DMS 273 (cell line): ENCODE measurements at regions not wholly inside any gene's neighbourhood (a gene's known extent, or its start where the extent isn't known, plus 50 kb on each side); places are given as distances from the start of the nearest gene placed in this dataset.

Experiments
- DNase-seq: peaks from one replicate; lab custom pipeline; 2025; ENCODE audit not compliant: unreplicated experiment; lab: John Stamatoyannopoulos, UW

DNA sequence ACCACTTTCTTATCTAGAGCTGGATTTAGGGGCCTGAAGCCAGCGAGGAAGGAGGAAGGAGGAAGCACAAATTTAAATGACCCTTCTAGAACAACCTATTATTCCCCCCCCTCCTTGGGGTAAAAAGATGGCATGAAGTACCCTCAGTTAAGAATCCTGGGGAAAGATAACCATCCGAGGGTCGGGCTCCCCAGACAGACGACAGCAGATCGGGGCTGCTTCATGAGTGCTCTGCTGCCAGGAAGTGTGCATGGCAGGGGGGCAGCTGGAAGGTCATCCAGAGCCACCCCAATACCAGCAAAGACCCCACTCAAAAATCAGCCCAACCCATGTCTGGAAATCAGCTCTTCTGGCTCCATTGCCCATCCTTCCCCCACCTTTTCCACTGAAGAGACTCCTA is 207.5 kb downstream of the CTTN start:
- DNase-seq = no peak

- no peak for DNase-seq
These were observed 208.1 kb downstream of the CTTN start for GRCh38 chr11:70606248-70606950.

GRCh38 chr11:70606951-70607330 is 208.6 kb downstream of the CTTN start:
- DNase-seq = no peak

DNA sequence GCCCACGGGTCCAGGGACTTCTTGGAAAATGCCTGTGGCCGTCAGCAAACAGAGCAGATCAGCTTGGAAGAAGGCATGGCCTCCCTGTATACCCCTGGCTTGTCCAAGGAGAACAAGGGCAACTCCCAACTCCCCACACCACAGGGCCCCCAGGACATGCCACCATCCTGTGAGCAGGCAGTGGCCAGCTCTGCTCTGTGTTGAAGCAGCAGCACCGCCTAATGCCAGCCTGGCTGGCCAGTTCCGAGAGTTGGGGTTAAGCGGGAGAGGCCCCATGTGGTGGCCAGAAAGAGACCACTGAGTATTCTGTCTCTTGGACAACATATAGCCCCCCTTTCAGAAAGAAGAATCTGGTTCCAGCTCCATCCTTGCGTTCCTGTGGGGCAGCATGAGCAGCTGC is 209.2 kb downstream of the CTTN start:
- DNase-seq = no peak

- DNase-seq = peak; percentile 23
These were observed 210.5 kb downstream of the CTTN start for GRCh38 chr11:70608568-70609470.

- peak; percentile 16 for DNase-seq
These were observed 212.5 kb downstream of the CTTN start for GRCh38 chr11:70610566-70611565.

GRCh38 chr11:70611821-70612220 is 213.5 kb downstream of the CTTN start:
- no peak for DNase-seq

DNA sequence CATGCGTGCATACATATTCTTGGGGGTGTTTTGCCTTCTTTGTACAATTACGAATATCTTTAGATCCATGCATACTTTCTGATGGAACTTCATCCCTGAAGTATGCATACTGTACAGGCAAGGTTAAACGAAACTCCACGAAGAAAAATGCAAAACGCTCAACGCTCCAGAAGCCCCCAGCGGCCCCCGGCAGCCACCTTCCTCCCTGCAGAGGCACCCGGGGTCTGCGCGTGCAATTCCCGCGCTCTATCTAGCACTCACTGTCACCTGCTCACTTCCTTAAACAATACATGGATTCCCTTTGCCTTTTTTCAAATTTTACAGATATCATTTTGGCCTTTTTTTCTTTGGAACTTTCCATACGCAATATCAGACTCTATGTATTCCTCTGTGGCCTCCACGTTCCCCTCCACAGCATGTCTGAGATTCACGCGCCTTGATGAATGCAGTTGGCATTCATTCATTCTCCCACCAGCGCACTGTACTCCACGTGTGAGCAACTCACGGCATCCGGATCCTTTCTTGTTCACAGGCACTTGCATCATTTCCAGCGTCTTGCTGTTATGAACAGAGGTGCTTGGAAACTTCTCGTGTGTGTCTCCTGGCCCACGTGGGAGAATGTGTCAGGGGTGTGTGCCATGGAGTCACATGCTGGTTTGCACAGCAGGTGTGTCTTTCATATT is 214.3 kb downstream of the CTTN start:
- DNase-seq = no peak

DNA sequence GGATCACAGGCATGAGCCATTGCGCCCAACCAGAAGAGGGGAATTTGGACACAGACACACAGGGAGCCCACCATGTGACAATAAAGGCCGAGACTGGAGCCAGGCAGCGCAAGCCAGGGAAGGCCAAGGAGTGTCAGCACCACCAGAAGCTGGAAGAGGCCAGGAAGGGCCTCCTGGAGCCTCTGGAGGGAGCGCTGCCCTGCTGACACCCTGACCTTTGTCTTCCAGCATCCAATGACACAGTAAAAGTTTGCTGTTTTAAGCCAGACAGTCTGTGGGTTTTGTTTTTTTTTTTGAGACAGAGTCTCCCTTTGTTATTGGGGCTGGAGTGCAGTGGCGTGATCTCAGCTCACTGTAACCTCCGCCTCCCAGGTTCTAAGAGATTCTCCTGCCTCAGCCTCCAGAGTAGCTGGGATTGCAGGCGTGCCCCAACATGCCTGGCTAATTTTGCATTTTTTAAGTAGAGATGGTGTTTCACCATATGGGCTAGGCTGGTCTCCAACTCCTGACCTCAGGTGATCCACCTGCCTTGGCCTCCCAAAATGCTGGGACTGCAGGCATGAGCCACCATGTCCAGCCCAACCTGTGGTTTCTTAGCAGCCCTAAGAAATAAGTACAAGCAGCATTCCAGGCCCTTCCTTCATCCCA is 215.8 kb downstream of the CTTN start:
- DNase-seq = no peak

DNA sequence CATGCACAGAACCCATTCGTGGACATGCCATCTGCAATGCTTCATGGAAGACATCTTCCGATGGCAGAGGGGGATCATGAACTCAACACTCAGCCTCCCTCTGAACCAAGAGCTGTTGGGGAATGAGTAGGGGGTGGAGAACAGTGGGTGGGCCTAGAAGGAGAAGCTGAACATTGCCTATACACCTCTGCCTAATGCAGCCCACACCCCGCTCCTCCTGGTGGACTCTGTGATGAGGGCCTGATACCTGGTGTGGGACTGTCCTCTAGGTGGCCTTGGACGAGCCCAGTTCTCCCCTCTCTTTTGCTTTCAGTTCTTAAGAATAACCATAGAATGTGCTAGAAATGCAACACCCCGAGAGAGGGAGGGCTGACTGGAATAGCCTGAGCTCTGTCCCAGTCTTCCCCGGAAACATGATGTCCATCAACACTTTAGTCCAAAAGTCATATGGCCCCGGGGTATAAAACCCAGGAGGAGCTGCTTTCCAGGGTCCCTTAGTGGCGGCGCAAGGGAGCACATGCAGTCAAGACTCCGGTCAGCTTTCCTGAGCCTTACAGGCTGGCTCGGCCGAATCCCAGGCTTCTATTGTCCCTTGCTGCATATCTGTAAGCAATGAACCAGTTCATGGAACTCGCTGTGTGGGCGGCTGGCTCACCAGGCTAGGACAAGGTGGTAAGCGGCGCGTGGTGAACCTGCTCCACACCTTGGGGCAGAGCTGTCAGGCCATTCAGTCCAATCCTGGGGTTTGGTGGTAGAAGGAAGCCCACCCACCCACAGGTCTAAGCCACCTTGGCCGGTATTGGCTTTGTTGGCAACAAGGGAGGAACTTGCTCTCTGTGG is 216.9 kb downstream of the CTTN start:
- DNase-seq = no peak

DNA sequence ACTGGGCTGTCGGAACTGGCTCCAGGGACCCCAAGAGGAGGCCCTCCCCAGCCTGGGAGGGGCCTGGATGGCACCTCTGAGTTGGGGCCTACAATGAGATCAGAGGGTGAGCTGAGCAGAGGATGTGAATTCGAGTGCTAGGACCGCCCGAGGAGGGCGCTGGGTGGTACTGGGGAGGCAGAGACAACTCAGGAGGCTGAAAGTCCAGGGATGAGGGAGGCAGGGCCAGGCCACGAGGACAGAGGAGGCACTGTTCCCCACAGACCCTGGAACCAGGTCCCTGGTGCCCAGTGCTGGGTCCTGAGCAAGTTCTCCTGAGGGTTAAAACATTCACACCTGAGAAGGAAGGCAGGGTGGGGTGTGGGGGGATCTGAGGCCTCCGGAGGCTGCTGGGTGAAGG is 218.0 kb downstream of the CTTN start:
- no peak for DNase-seq

GRCh38 chr11:70616938-70617654 is 218.8 kb downstream of the CTTN start:
- DNase-seq = no peak

DNA sequence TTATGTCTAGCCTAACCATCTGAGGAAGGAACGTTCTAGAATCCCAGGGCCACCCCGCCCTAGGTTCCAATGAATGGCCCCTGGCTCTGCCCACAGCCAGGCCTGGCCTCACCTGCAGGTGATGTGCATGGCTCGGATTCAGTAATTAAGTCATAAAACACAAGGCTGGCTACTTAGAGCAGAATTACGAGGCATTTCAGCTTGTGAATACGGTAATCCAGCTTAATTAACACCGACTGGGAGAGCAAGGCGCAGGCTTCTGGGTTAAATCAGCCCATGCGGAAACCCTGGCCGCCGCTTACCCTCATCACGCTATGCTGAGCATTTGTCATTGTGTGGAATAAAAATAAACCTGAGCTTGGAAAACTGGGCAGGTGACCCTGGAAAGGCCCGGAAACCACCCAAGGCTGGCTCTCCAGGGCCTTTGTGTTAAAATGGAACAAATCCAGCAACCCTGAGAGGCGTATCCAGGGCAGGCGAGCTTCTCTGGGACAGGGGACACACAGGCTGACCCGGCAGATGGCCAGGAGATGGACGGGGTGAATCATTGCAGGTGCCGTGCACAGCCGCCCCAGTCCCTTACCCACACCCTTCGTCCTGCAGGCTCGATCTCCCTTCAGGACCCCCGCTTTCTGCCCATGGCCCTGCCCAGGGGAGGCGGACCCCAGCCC is 220.2 kb downstream of the CTTN start:
- DNase-seq = no peak

- no peak for DNase-seq
These were observed 221.3 kb downstream of the CTTN start for GRCh38 chr11:70619591-70619990.

DNA sequence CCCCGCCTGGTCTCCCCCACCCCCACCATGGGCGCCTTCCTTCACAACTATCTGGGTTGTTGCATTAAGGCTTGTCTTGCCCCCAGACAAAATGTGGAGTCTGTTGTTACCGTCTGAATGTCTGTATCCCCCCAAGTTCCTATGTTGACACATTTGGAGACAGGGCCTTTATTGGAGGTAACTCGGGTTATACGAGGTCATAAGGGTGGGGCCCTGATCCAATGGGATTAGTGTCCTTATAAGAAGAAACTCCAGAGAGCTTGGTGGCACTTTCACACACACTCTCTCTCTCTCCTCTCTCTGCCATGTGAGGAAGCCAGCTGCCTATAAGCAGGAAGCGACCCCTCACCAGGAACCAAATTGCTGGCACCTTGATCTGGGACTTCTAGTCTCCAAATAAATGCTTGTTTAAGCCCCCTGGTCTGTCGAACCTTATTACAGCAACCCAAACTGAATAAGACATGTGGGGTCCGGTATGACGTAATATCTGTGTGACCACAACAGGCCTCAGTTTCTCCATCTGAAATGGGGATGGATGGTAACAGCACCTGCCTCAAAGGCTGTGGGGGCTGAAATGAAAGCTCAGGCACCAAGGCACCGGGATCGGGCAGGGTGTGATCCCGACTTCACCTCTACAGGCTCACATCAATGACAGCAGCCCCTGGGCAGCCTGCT is 222.3 kb downstream of the CTTN start:
- DNase-seq = no peak

- DNase-seq = peak; percentile 10
These were observed 222.9 kb downstream of the CTTN start for GRCh38 chr11:70621241-70621640.

DNA sequence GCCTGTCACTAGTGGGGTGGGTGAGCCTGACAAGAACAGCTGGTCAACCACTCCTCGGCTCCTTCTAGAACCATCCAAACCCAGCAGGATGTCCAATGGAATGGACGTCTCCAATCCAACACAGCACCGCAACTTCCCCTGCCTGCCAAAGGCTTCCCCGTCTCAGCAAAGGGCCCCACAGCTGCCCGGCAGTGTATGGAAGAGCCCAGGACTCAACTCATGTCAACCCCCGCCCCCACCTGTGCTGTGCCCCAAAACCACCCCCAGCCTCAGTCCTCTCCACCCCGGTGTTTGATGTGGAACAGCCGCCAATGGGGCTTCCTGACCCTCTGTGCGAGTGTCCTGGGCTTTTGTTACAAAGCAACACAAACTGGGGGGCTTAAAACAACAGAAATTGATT is 223.8 kb downstream of the CTTN start:
- DNase-seq = no peak
